ENCODE measurements at regions not wholly inside any gene's neighbourhood (a gene's known extent, or its start where the extent isn't known, plus 50 kb on each side); places are given as distances from the start of the nearest gene placed in this dataset.

GRCh38 chr9:107103621-107104020 lies 179.5 kb upstream of the RAD23B start:
- TF ChIP-seq CREB1 (IDR thresholded peaks at IDR 0.05): no peak
- TF ChIP-seq ATF2 (IDR thresholded peaks at IDR 0.05; ENCODE audit: low read length): no peak
- TF ChIP-seq TAF7 (optimal IDR thresholded peaks at IDR 0.05; ENCODE audit: borderline replicate concordance, low read depth, low read length): no peak
- no peak for TF ChIP-seq RBBP5 (IDR thresholded peaks at IDR 0.05; ENCODE audit: borderline replicate concordance, low read depth, low read length)
- no peak for TF ChIP-seq TBP (IDR thresholded peaks at IDR 0.05; ENCODE audit: low read depth, low read length)
- no peak for TF ChIP-seq JUN (IDR thresholded peaks at IDR 0.05; ENCODE audit: low read depth, low read length)
- TF ChIP-seq ZNF274 (IDR thresholded peaks at IDR 0.05; ENCODE audit: borderline replicate concordance, extremely low read depth, low read length): no peak
- no peak for TF ChIP-seq HDAC2 (IDR thresholded peaks at IDR 0.05; ENCODE audit: borderline replicate concordance in 1 of 2, low read depth in 2 of 2, low read length in 2 of 2)
- no peak for TF ChIP-seq NANOG (IDR thresholded peaks at IDR 0.05; ENCODE audit: insufficient read depth, low read depth, low read length, poor library complexity, severe bottlenecking)
- no peak for TF ChIP-seq KDM1A (IDR thresholded peaks at IDR 0.05; ENCODE audit: borderline replicate concordance, low read length)
- no peak for TF ChIP-seq SIX5 (IDR thresholded peaks at IDR 0.05; ENCODE audit: low read depth, low read length)
- no peak for TF ChIP-seq PHF8 (conservative IDR thresholded peaks at IDR 0.05; ENCODE audit: low read depth, low read length)
- TF ChIP-seq TCF12 (IDR thresholded peaks at IDR 0.05; ENCODE audit: low read depth, low read length): no peak
- H2AFZ ChIP-seq (ENCODE audit: low read length): no peak overlapping the region
- 90% methylated on average over 2 of the region's 2 CpGs; no CpG with 5 or more reads in 1 of the 2 experiments for WGBS, 2 experiments (ENCODE audit: extremely low coverage in 1 of 2, insufficient coverage in 1 of 2, insufficient read length in 1 of 2, insufficient replicate concordance in 2 of 2, low coverage in 1 of 2, low lambda C conversion rate in 2 of 2, missing lambda C conversion rate in 1 of 2)
- ChIA-PET POLR2A (ENCODE audit: partially characterized antibody) (no interaction called here), CTCF (ENCODE audit: partially characterized antibody) (no interaction called here)
- H3K27ac ChIP-seq (ENCODE audit: low read depth, low read length): no peak overlapping the region
- no peak overlapping the region for H3K4ac ChIP-seq (replicated peaks; ENCODE audit: insufficient read length, low read depth, low read length)
- no peak overlapping the region for H2AK5ac ChIP-seq (ENCODE audit: low read depth, low read length)
- H2BK12ac ChIP-seq (ENCODE audit: low read depth, low read length): no peak overlapping the region
- no peak overlapping the region for H3K23ac ChIP-seq (ENCODE audit: insufficient read length)
- H3K14ac ChIP-seq (ENCODE audit: insufficient read length): no peak overlapping the region
- no peak overlapping the region for H4K91ac ChIP-seq (replicated peaks; ENCODE audit: insufficient read length, low read length)
- no peak overlapping the region for H4K5ac ChIP-seq (ENCODE audit: insufficient read length, low read depth, low read length)
- no peak overlapping the region for H2BK120ac ChIP-seq (replicated peaks; ENCODE audit: low read depth, low read length)
- H3K79me1 ChIP-seq (ENCODE audit: low read depth, low read length): no peaks in the 10 kb centered on the region
- H3K4me2 ChIP-seq (ENCODE audit: insufficient read depth in 1 of 2, low read depth in 2 of 2, low read length in 2 of 2): no peak overlapping the region
- no peaks in the 10 kb centered on the region for H3K36me3 ChIP-seq (ENCODE audit: control insufficient read depth in 2 of 4, insufficient read depth in 4 of 4, low read length in 3 of 4)
- H2BK15ac ChIP-seq (ENCODE audit: low read length): no peak overlapping the region
- H4K8ac ChIP-seq (ENCODE audit: extremely low read depth, insufficient read depth, low read length): no peak overlapping the region
- H3K79me2 ChIP-seq (ENCODE audit: control insufficient read depth in 1 of 2, insufficient read depth in 2 of 2, low read length in 2 of 2): no peaks in the 10 kb centered on the region
- no peak overlapping the region for H3K18ac ChIP-seq (ENCODE audit: extremely low read depth, low read length)
- H3K9ac ChIP-seq (replicated peaks in 1 of 4; ENCODE audit: extremely low read depth in 1 of 4, low read depth in 3 of 4, low read length in 3 of 4): no peak overlapping the region
- no peaks in the 10 kb centered on the region for H3K27me3 ChIP-seq (replicated peaks in 1 of 4; ENCODE audit: control insufficient read depth in 3 of 4, extremely low read depth in 1 of 4, insufficient read depth in 3 of 4, low read length in 3 of 4)
- no peak for FAIRE-seq
- no peaks in the 10 kb centered on the region for H3K9me3 ChIP-seq (ENCODE audit: insufficient read depth in 2 of 2, low read depth in 1 of 2, low read length in 1 of 2)
- no peak overlapping the region for H2BK5ac ChIP-seq (ENCODE audit: low read depth, low read length)
- no peaks in the 10 kb centered on the region; the same call in 1 of the 2 replicates for H3K23me2 ChIP-seq (ENCODE audit: low read depth, low read length)
- no peak overlapping the region for H2BK20ac ChIP-seq (ENCODE audit: low read length)
- no peak overlapping the region for H3K56ac ChIP-seq (replicated peaks; ENCODE audit: insufficient read length, low read depth, low read length)
- H4K20me1 ChIP-seq (replicated peaks in 1 of 2; ENCODE audit: control insufficient read depth in 1 of 2, insufficient read depth in 2 of 2, low read length in 2 of 2): no peaks in the 10 kb centered on the region
- DNase-seq (ENCODE audit: low read depth in 1 of 2, low spot score in 2 of 2): no peak
- no peak overlapping the region for H3K4me3 ChIP-seq (ENCODE audit: extremely low read depth in 1 of 4, insufficient read depth in 2 of 4, low read depth in 3 of 4, low read length in 4 of 4)
- H3K4me1 ChIP-seq (replicated peaks in 1 of 4; ENCODE audit: control insufficient read depth in 3 of 4, insufficient read depth in 4 of 4, low read length in 3 of 4): no peaks in the 10 kb centered on the region
